ENCODE measurements at regions not wholly inside any gene's neighbourhood (a gene's known extent, or its start where the extent isn't known, plus 50 kb on each side); places are given as distances from the start of the nearest gene placed in this dataset.

- no peak for TF ChIP-seq CTCF (IDR thresholded peaks at IDR 0.05; ENCODE audit: borderline replicate concordance, extremely low read depth, low read length, poor library complexity, severe bottlenecking)
- TF ChIP-seq EZH2 (IDR thresholded peaks at IDR 0.05; ENCODE audit: borderline replicate concordance, low read depth, low read length, severe bottlenecking): no peak
Measured at GRCh38 chr15:37359893-37360290, 259.5 kb upstream of the MEIS2 start.
